H1 (cell line): ENCODE measurements at regions not wholly inside any gene's neighbourhood (a gene's known extent, or its start where the extent isn't known, plus 50 kb on each side); places are given as distances from the start of the nearest gene placed in this dataset.

Experiments
- CTCF ChIA-PET: fragments of 300-600 bp; sonication (Branson Sonifier 250); formaldehyde crosslinking; loops from one replicate; lab custom pipeline; 2021; ENCODE audit not compliant: partially characterized antibody; lab: Charles Lee
- POLR2A ChIA-PET: fragments of 300-600 bp; sonication (Branson Sonifier 250); formaldehyde crosslinking; loops from one replicate; lab custom pipeline; 2021; ENCODE audit warnings: inconsistent platforms; ENCODE audit not compliant: partially characterized antibody; lab: Charles Lee
- DNase-seq, 2 experiments: peaks; one replicate each; pipeline versions ENCODE4 v3.0.0 to v3.0.0-alpha.2; 2010 to 2022; ENCODE audit warnings: low spot score in 2 of 2, low read depth in 1 of 2, mixed read lengths in 1 of 2
- FAIRE-seq: peaks from 2 replicates; lab custom pipeline; 2011; peaks lifted over from hg19 to GRCh38; lab: Jason Lieb, UNC
- H2AFZ ChIP-seq: 2 replicates; pipeline ENCODE4 v1.8.1; 2012; ENCODE audit warnings: low read length, inconsistent platforms
- H2AK5ac ChIP-seq: 2 replicates; pipeline ENCODE4 v1.6.1; 2013; ENCODE audit warnings: low read depth, low read length
- H2BK120ac ChIP-seq: replicated peaks from 2 replicates; pipeline ENCODE3; 2013; ENCODE audit warnings: low read depth, low read length, inconsistent platforms
- H2BK12ac ChIP-seq: 2 replicates; pipeline ENCODE4 v1.6.1; 2013; ENCODE audit warnings: low read depth, low read length
- H2BK15ac ChIP-seq: 2 replicates; pipeline ENCODE4 v1.6.1; 2013; ENCODE audit warnings: low read length
- H2BK20ac ChIP-seq: 2 replicates; pipeline ENCODE4 v1.6.1; 2013; ENCODE audit warnings: low read length
- H2BK5ac ChIP-seq: 2 replicates; pipeline ENCODE4 v1.6.1; 2013; ENCODE audit warnings: low read depth, low read length
- H3K14ac ChIP-seq: 2 replicates; pipeline ENCODE4 v1.6.1; 2013; ENCODE audit warnings: inconsistent platforms; ENCODE audit not compliant: insufficient read length
- H3K18ac ChIP-seq: 2 replicates; pipeline ENCODE4 v1.6.1; 2013; ENCODE audit warnings: low read length; ENCODE audit errors: extremely low read depth
- H3K23ac ChIP-seq: 2 replicates; pipeline ENCODE4 v1.6.1; 2013; ENCODE audit warnings: inconsistent platforms; ENCODE audit not compliant: insufficient read length
- H3K23me2 ChIP-seq: 2 replicates; pipeline ENCODE4 v1.6.1; 2013; ENCODE audit warnings: low read depth, low read length
- H3K27ac ChIP-seq: 2 replicates; pipeline ENCODE4 v1.6.1; 2011; ENCODE audit warnings: low read depth, low read length, inconsistent platforms
- H3K27me3 ChIP-seq, 4 experiments: replicated peaks in 1 of 4; 1 replicate in 1 of 4; 2 replicates in 3 of 4; pipeline versions ENCODE4 v1.6.1 to v1.8.1; 2011 to 2013; ENCODE audit warnings: low read length in 3 of 4, mild to moderate bottlenecking in 3 of 4, inconsistent platforms in 2 of 4, mixed read lengths in 2 of 4, moderate library complexity in 1 of 4; ENCODE audit not compliant: control insufficient read depth in 3 of 4, insufficient read depth in 3 of 4; ENCODE audit errors: extremely low read depth in 1 of 4
- H3K36me3 ChIP-seq, 4 experiments: 2 replicates each; pipeline versions ENCODE4 v1.6.1 to v1.8.1; 2011 to 2013; ENCODE audit warnings: mild to moderate bottlenecking in 4 of 4, low read length in 3 of 4, moderate library complexity in 2 of 4, control low read depth in 1 of 4, inconsistent platforms in 1 of 4; ENCODE audit not compliant: insufficient read depth in 4 of 4, control insufficient read depth in 2 of 4
- H3K4ac ChIP-seq: replicated peaks from 2 replicates; pipeline ENCODE3; 2013; ENCODE audit warnings: low read length, low read depth, mixed read lengths, inconsistent platforms; ENCODE audit not compliant: insufficient read length
- H3K4me1 ChIP-seq, 4 experiments: replicated peaks in 1 of 4; 1 replicate in 1 of 4; 2 replicates in 3 of 4; pipeline versions ENCODE4 v1.6.1 to v1.8.1; 2011 to 2013; ENCODE audit warnings: low read length in 3 of 4, inconsistent platforms in 2 of 4, mixed read lengths in 1 of 4; ENCODE audit not compliant: insufficient read depth in 4 of 4, control insufficient read depth in 3 of 4
- H3K4me2 ChIP-seq, 2 experiments: 2 replicates each; pipeline versions ENCODE4 v1.6.1 to v1.8.1; 2011 to 2013; ENCODE audit warnings: low read depth in 2 of 2, low read length in 2 of 2, control low read depth in 1 of 2, inconsistent platforms in 1 of 2, mild to moderate bottlenecking in 1 of 2; ENCODE audit not compliant: insufficient read depth in 1 of 2
- H3K4me3 ChIP-seq, 4 experiments: fragments of 200-600, 300-600 bp in 1 of 4; sonication (generic), shearing (Covaris generic), sonication (Bioruptor Twin) in 1 of 4; 2 replicates each; pipeline versions ENCODE4 v1.5.1 to v1.8.1; 2011 to 2016; ENCODE audit warnings: low read length in 4 of 4, low read depth in 3 of 4, control low read depth in 2 of 4, inconsistent platforms in 2 of 4, mild to moderate bottlenecking in 2 of 4, mixed read lengths in 1 of 4, moderate library complexity in 1 of 4; ENCODE audit not compliant: insufficient read depth in 2 of 4; ENCODE audit errors: extremely low read depth in 1 of 4
- H3K56ac ChIP-seq: replicated peaks from 2 replicates; pipeline ENCODE3; 2013; ENCODE audit warnings: low read depth, mild to moderate bottlenecking, mixed read lengths, low read length, inconsistent platforms; ENCODE audit not compliant: insufficient read length
- H3K79me1 ChIP-seq: 2 replicates; pipeline ENCODE4 v1.6.1; 2013; ENCODE audit warnings: low read depth, low read length, control low read depth
- H3K79me2 ChIP-seq, 2 experiments: 2 replicates each; pipeline versions ENCODE4 v1.6.1 to v1.8.1; 2012 to 2013; ENCODE audit warnings: low read length in 2 of 2, mild to moderate bottlenecking in 2 of 2, inconsistent platforms in 1 of 2; ENCODE audit not compliant: insufficient read depth in 2 of 2, control insufficient read depth in 1 of 2
- H3K9ac ChIP-seq, 4 experiments: replicated peaks in 1 of 4; 1 replicate in 1 of 4; 2 replicates in 3 of 4; pipeline versions ENCODE4 v1.6.1 to v1.8.1; 2011 to 2013; ENCODE audit warnings: low read depth in 3 of 4, low read length in 3 of 4, control low read depth in 2 of 4, mild to moderate bottlenecking in 2 of 4, moderate library complexity in 2 of 4, inconsistent platforms in 1 of 4; ENCODE audit errors: extremely low read depth in 1 of 4
- H3K9me3 ChIP-seq, 2 experiments: 2 replicates each; pipeline versions ENCODE4 v1.6.1 to v1.8.1; 2012 to 2013; ENCODE audit warnings: mild to moderate bottlenecking in 2 of 2, moderate library complexity in 2 of 2, control low read depth in 1 of 2, inconsistent platforms in 1 of 2, low read depth in 1 of 2, low read length in 1 of 2, mixed read lengths in 1 of 2; ENCODE audit not compliant: insufficient read depth in 2 of 2
- H4K20me1 ChIP-seq, 2 experiments: replicated peaks in 1 of 2; 2 replicates each; pipeline versions ENCODE3 to v1.8.1; 2011 to 2013; ENCODE audit warnings: inconsistent platforms in 2 of 2, low read length in 2 of 2, mild to moderate bottlenecking in 1 of 2; ENCODE audit not compliant: insufficient read depth in 2 of 2, control insufficient read depth in 1 of 2
- H4K5ac ChIP-seq: 2 replicates; pipeline ENCODE4 v1.6.1; 2013; ENCODE audit warnings: low read length, low read depth, mixed read lengths, inconsistent platforms; ENCODE audit not compliant: insufficient read length
- H4K8ac ChIP-seq: 2 replicates; pipeline ENCODE4 v1.8.0; 2013; ENCODE audit warnings: mild to moderate bottlenecking, moderate library complexity, low read length, inconsistent platforms; ENCODE audit not compliant: insufficient read depth; ENCODE audit errors: extremely low read depth
- H4K91ac ChIP-seq: replicated peaks from 2 replicates; pipeline ENCODE3; 2013; ENCODE audit warnings: low read length, mixed read lengths, inconsistent platforms; ENCODE audit not compliant: insufficient read length
- E2F6 ChIP-seq: IDR thresholded peaks from 2 replicates; pipeline ENCODE4 v1.6.1; 2012; ENCODE audit warnings: inconsistent platforms
- EZH2 ChIP-seq: fragments of 200-600 bp; sonication (generic); IDR thresholded peaks from 2 replicates; pipeline ENCODE4 v1.7.1; 2012; ENCODE audit warnings: low read depth, mild to moderate bottlenecking, moderate library complexity, low read length, inconsistent platforms; ENCODE audit not compliant: severe bottlenecking
- FOSL1 ChIP-seq: IDR thresholded peaks from 2 replicates; pipeline ENCODE4 v1.6.1; 2011; ENCODE audit warnings: mild to moderate bottlenecking, low read depth, low read length, moderate library complexity; ENCODE audit not compliant: insufficient read depth
- GTF2F1 ChIP-seq: IDR thresholded peaks from 2 replicates; pipeline ENCODE4 v1.6.1; 2012; ENCODE audit warnings: low read depth, low read length, improper control_type of control experiment, borderline replicate concordance
- KDM1A ChIP-seq: fragments of 200-600, 300-600 bp; sonication (generic); IDR thresholded peaks from 2 replicates; pipeline ENCODE4 v1.7.1; 2016; ENCODE audit warnings: mild to moderate bottlenecking, low read length, borderline replicate concordance
- POU5F1 ChIP-seq: IDR thresholded peaks from 2 replicates; pipeline ENCODE4 v1.6.1; 2011; ENCODE audit warnings: low read depth, mild to moderate bottlenecking, low read length, moderate library complexity
- SIN3A ChIP-seq, 2 experiments: IDR thresholded peaks in 1 of 2; conservative IDR thresholded peaks in 1 of 2; 2 replicates each; pipeline ENCODE4 v1.6.1; 2011 to 2012; ENCODE audit warnings: low read length in 2 of 2, improper control_type of control experiment in 1 of 2, low read depth in 1 of 2, mild to moderate bottlenecking in 1 of 2
- TAF1 ChIP-seq: IDR thresholded peaks from 2 replicates; pipeline ENCODE4 v1.6.1; 2011; ENCODE audit warnings: mild to moderate bottlenecking, low read depth, low read length
- TAF7 ChIP-seq: optimal IDR thresholded peaks from 2 replicates; pipeline ENCODE3; 2011; ENCODE audit warnings: low read depth, mild to moderate bottlenecking, inconsistent platforms, low read length, moderate library complexity, borderline replicate concordance
- YY1 ChIP-seq: IDR thresholded peaks from 2 replicates; pipeline ENCODE4 v1.6.1; 2011; ENCODE audit warnings: low read depth, mild to moderate bottlenecking, low read length
- WGBS, 2 experiments: shearing (Covaris generic) in 1 of 2; methylation state at CpG; one replicate each; pipeline versions ENCODE4 v1.1.6 to v1.1.7; 2013 to 2015; ENCODE audit warnings: low lambda C conversion rate in 2 of 2, mixed read lengths in 2 of 2, inconsistent platforms in 1 of 2, low coverage in 1 of 2, missing lambda C conversion rate in 1 of 2; ENCODE audit not compliant: insufficient replicate concordance in 2 of 2, insufficient coverage in 1 of 2, insufficient read length in 1 of 2; ENCODE audit errors: extremely low coverage in 1 of 2, missing lambda C conversion rate in 1 of 2; 5-methylcytosine and 5-hydroxymethylcytosine counted together
- TF ChIP-seq, protein P1 (sequence below), 3 experiments: IDR thresholded peaks; 1 replicate in 2 of 3; 2 replicates in 1 of 3; pipeline versions ENCODE4 v1.5.1 to v1.6.1; 2011; ENCODE audit warnings: low read length in 3 of 3, mild to moderate bottlenecking in 3 of 3, inconsistent platforms in 2 of 3, low read depth in 1 of 3, moderate library complexity in 1 of 3; ENCODE audit not compliant: insufficient read depth in 1 of 3; ENCODE audit errors: control extremely low read depth in 1 of 3

- H2BK120ac ChIP-seq, result no peak overlapping the region
- no peak overlapping the region for H3K4ac ChIP-seq
- no peak overlapping the region for H4K91ac ChIP-seq
- no peak overlapping the region for H3K56ac ChIP-seq
- no peak overlapping the region for H3K14ac ChIP-seq
- no peaks in the 10 kb centered on the region for H4K20me1 ChIP-seq
- H3K27me3 ChIP-seq, result no peaks in the 10 kb centered on the region
- no peak overlapping the region for H3K4me3 ChIP-seq
- H3K9me3 ChIP-seq, result no peaks in the 10 kb centered on the region; a peak in 1 of 4 replicates
- H3K23ac ChIP-seq, result no peak overlapping the region
- no peak overlapping the region for H2BK20ac ChIP-seq
- H2AFZ ChIP-seq, result no peak overlapping the region
- H4K5ac ChIP-seq, result no peak overlapping the region
- no peak overlapping the region for H4K8ac ChIP-seq
- H2BK12ac ChIP-seq, result no peak overlapping the region
- ChIA-PET POLR2A (no interaction called here), CTCF (no interaction called here)
- H3K18ac ChIP-seq, result no peak overlapping the region
- FAIRE-seq (no peak), DNase-seq (no peak)
- H3K23me2 ChIP-seq, result no peaks in the 10 kb centered on the region
- no peak overlapping the region for H2BK5ac ChIP-seq
- H3K4me1 ChIP-seq, result no peaks in the 10 kb centered on the region
- no peaks in the 10 kb centered on the region for H3K36me3 ChIP-seq
- H2BK15ac ChIP-seq, result no peak overlapping the region
- no peak overlapping the region for H3K4me2 ChIP-seq
- WGBS, 2 experiments, result 100% methylated on average over 1 of the region's 1 CpG; no CpG with 5 or more reads in 1 of the 2 experiments
- H3K9ac ChIP-seq, result no peak overlapping the region
- H3K27ac ChIP-seq, result no peak overlapping the region
- H3K79me1 ChIP-seq, result no peaks in the 10 kb centered on the region
- no peaks in the 10 kb centered on the region for H3K79me2 ChIP-seq
- no peak overlapping the region for H2AK5ac ChIP-seq
- no peak for TF ChIP-seq KDM1A
- TF ChIP-seq YY1, result no peak
- TF ChIP-seq EZH2, result no peak
- TF ChIP-seq TAF1, result no peak
- TF ChIP-seq, protein P1, sequence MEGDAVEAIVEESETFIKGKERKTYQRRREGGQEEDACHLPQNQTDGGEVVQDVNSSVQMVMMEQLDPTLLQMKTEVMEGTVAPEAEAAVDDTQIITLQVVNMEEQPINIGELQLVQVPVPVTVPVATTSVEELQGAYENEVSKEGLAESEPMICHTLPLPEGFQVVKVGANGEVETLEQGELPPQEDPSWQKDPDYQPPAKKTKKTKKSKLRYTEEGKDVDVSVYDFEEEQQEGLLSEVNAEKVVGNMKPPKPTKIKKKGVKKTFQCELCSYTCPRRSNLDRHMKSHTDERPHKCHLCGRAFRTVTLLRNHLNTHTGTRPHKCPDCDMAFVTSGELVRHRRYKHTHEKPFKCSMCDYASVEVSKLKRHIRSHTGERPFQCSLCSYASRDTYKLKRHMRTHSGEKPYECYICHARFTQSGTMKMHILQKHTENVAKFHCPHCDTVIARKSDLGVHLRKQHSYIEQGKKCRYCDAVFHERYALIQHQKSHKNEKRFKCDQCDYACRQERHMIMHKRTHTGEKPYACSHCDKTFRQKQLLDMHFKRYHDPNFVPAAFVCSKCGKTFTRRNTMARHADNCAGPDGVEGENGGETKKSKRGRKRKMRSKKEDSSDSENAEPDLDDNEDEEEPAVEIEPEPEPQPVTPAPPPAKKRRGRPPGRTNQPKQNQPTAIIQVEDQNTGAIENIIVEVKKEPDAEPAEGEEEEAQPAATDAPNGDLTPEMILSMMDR (IDR thresholded peaks at IDR 0.05; ENCODE audit: control extremely low read depth in 1 of 3, insufficient read depth in 1 of 3, low read depth in 1 of 3, low read length in 3 of 3), result no peak
- TF ChIP-seq FOSL1, result no peak
- TF ChIP-seq E2F6, result no peak
- TF ChIP-seq SIN3A (conservative IDR thresholded peaks at IDR 0.05 in 1 of 2, IDR thresholded peaks at IDR 0.05 in 1 of 2; ENCODE audit: low read depth in 1 of 2, low read length in 2 of 2), result no peak
- no peak for TF ChIP-seq TAF7
- no peak for TF ChIP-seq POU5F1
- TF ChIP-seq GTF2F1, result no peak
Observed at GRCh38 chr5:164439799-164440198, 934.4 kb downstream of the MAT2B start.
